PFSK-1 (cell line): ENCODE measurements at regions not wholly inside any gene's neighbourhood (a gene's known extent, or its start where the extent isn't known, plus 50 kb on each side); places are given as distances from the start of the nearest gene placed in this dataset.

Experiments
- FOXP2 ChIP-seq: optimal IDR thresholded peaks from 2 replicates; pipeline ENCODE3; 2011; ENCODE audit warnings: borderline replicate concordance, control low read depth, inconsistent platforms; ENCODE audit not compliant: insufficient read depth; ENCODE audit errors: extremely low read length, extremely low read depth
- POLR2AphosphoS5 ChIP-seq: IDR thresholded peaks from 2 replicates; pipeline ENCODE4 v1.6.1; 2012; ENCODE audit warnings: low read depth, mild to moderate bottlenecking, control low read depth, low read length, moderate library complexity
- REST ChIP-seq, 2 experiments: IDR thresholded peaks; 2 replicates each; pipeline versions ENCODE4 v1.6.1 to v1.8.0; 2011 to 2012; ENCODE audit warnings: low read depth in 2 of 2, low read length in 2 of 2, control low read depth in 1 of 2, inconsistent platforms in 1 of 2, mild to moderate bottlenecking in 1 of 2, moderate library complexity in 1 of 2; ENCODE audit not compliant: insufficient read depth in 1 of 2
- SIN3A ChIP-seq: IDR thresholded peaks from 2 replicates; pipeline ENCODE4 v1.6.1; 2012; ENCODE audit warnings: mild to moderate bottlenecking, low read length, moderate library complexity, borderline replicate concordance; ENCODE audit not compliant: insufficient read depth
- TAF1 ChIP-seq: IDR thresholded peaks from 2 replicates; pipeline ENCODE4 v1.6.1; 2012; ENCODE audit warnings: low read length, control low read depth, borderline replicate concordance; ENCODE audit not compliant: insufficient read depth

- TF ChIP-seq FOXP2 = no peak
- no peak for TF ChIP-seq POLR2AphosphoS5
- no peak for TF ChIP-seq REST (IDR thresholded peaks at IDR 0.05; ENCODE audit: insufficient read depth in 1 of 2, low read depth in 2 of 2, low read length in 2 of 2)
- TF ChIP-seq SIN3A = no peak
- no peak for TF ChIP-seq TAF1
Observed at GRCh38 chr12:77777274-77777673, 53.4 kb upstream of the NAV3 start.

GRCh38 chr12:77774761-77775160 lies 55.9 kb upstream of the NAV3 start:
- TF ChIP-seq FOXP2 = no peak
- TF ChIP-seq REST (IDR thresholded peaks at IDR 0.05; ENCODE audit: insufficient read depth in 1 of 2, low read depth in 2 of 2, low read length in 2 of 2) = no peak
- TF ChIP-seq SIN3A = no peak
- TF ChIP-seq POLR2AphosphoS5 = no peak
- no peak for TF ChIP-seq TAF1

GRCh38 chr12:77772676-77773298 lies 57.9 kb upstream of the NAV3 start:
- TF ChIP-seq REST (IDR thresholded peaks at IDR 0.05; ENCODE audit: insufficient read depth in 1 of 2, low read depth in 2 of 2, low read length in 2 of 2) (no peak), SIN3A (no peak), TAF1 (no peak), POLR2AphosphoS5 (no peak), FOXP2 (no peak)

GRCh38 chr12:77768558-77768957 lies 62.1 kb upstream of the NAV3 start:
- TF ChIP-seq TAF1 (no peak), FOXP2 (no peak), REST (IDR thresholded peaks at IDR 0.05; ENCODE audit: insufficient read depth in 1 of 2, low read depth in 2 of 2, low read length in 2 of 2) (no peak), POLR2AphosphoS5 (no peak), SIN3A (no peak)

- TF ChIP-seq POLR2AphosphoS5 (no peak), TAF1 (no peak), REST (IDR thresholded peaks at IDR 0.05; ENCODE audit: insufficient read depth in 1 of 2, low read depth in 2 of 2, low read length in 2 of 2) (no peak), FOXP2 (no peak), SIN3A (no peak)
Observed at GRCh38 chr12:77767756-77768343, 62.8 kb upstream of the NAV3 start.
